SK-N-SH treated with all-trans-retinoic acid at 6 μM for 48 hours (cell line): ENCODE measurements at regions not wholly inside any gene's neighbourhood (a gene's known extent, or its start where the extent isn't known, plus 50 kb on each side); places are given as distances from the start of the nearest gene placed in this dataset.

Source experiments
- BACH2 ChIP-seq: fragments of 250-450 bp; sonication (Bioruptor Pico); IDR thresholded peaks from 2 replicates; pipeline ENCODE4 v1.9.0; 2021; ENCODE audit warnings: mild to moderate bottlenecking, borderline replicate concordance
- CREB5 ChIP-seq: fragments of 250-450 bp; sonication (Bioruptor Pico); IDR thresholded peaks from 2 replicates; pipeline ENCODE4 v1.5.1; 2020; ENCODE audit warnings: low read depth, mild to moderate bottlenecking, moderate library complexity
- GLIS3 ChIP-seq: fragments of 250-450 bp; sonication (Bioruptor Pico); IDR thresholded peaks from 2 replicates; pipeline ENCODE4 v1.5.0; 2020; ENCODE audit warnings: mild to moderate bottlenecking, moderate library complexity
- OSR1 ChIP-seq: fragments of 250-450 bp; sonication (Bioruptor Pico); IDR thresholded peaks from 2 replicates; pipeline ENCODE4 v1.8.0; 2022; ENCODE audit warnings: moderate library complexity, mild to moderate bottlenecking, inconsistent platforms
- PATZ1 ChIP-seq: fragments of 250-450 bp; sonication (Bioruptor Pico); IDR thresholded peaks from 2 replicates; pipeline ENCODE4 v1.8.0; 2020; ENCODE audit warnings: mild to moderate bottlenecking, moderate library complexity, borderline replicate concordance
- POU6F1 ChIP-seq: fragments of 250-450 bp; sonication (Bioruptor Pico); IDR thresholded peaks from 2 replicates; pipeline ENCODE4 v1.8.0; 2021; ENCODE audit warnings: low read depth, mild to moderate bottlenecking, moderate library complexity, borderline replicate concordance
- RARB ChIP-seq: fragments of 250-450 bp; sonication (Bioruptor Pico); IDR thresholded peaks from 2 replicates; pipeline ENCODE4 v1.8.0; 2021; ENCODE audit warnings: mild to moderate bottlenecking, moderate library complexity
- TCF4 ChIP-seq: fragments of 250-450 bp; sonication (Bioruptor Pico); IDR thresholded peaks from 2 replicates; pipeline ENCODE4 v1.8.0; 2021; ENCODE audit warnings: mild to moderate bottlenecking, moderate library complexity, borderline replicate concordance
- TOX ChIP-seq: fragments of 250-450 bp; sonication (Bioruptor Pico); IDR thresholded peaks from 2 replicates; pipeline ENCODE4 v1.8.0; 2021; ENCODE audit warnings: mild to moderate bottlenecking, moderate library complexity, borderline replicate concordance
- ZFP3 ChIP-seq: fragments of 250-450 bp; sonication (Bioruptor Pico); IDR thresholded peaks from 2 replicates; pipeline ENCODE4 v1.5.0; 2020; ENCODE audit warnings: mild to moderate bottlenecking, moderate library complexity

GRCh38 chr16:87101903-87102302, 215.3 kb downstream of the C16orf95 start:
- TF ChIP-seq BACH2 (CRISPR knock-in tag) (no peak), GLIS3 (no peak), CREB5 (no peak), OSR1 (CRISPR knock-in tag) (no peak), TCF4 (CRISPR knock-in tag) (no peak), PATZ1 (CRISPR knock-in tag) (no peak), ZFP3 (CRISPR knock-in tag) (no peak), POU6F1 (CRISPR knock-in tag) (no peak), TOX (CRISPR knock-in tag) (no peak), RARB (no peak)
